Mesenchymal stem cell (in vitro differentiated cells and primary cell): ENCODE measurements at regions not wholly inside any gene's neighbourhood (a gene's known extent, or its start where the extent isn't known, plus 50 kb on each side); places are given as distances from the start of the nearest gene placed in this dataset.

ENCODE experiments used
- DNase-seq: peaks from one replicate; pipeline ENCODE4 v3.0.0-alpha.2; 2013
- H2AFZ ChIP-seq: one replicate; pipeline ENCODE4 v1.6.1; 2013; ENCODE audit warnings: low read depth, mild to moderate bottlenecking, control low read depth, inconsistent platforms, low read length, moderate library complexity
- H2AK5ac ChIP-seq: 2 replicates; pipeline ENCODE4 v1.6.1; 2013; ENCODE audit warnings: low read length, moderate library complexity, mild to moderate bottlenecking, inconsistent platforms; ENCODE audit not compliant: severe bottlenecking
- H2BK120ac ChIP-seq: one replicate; pipeline ENCODE4 v1.6.1; 2013; ENCODE audit warnings: low read depth, mild to moderate bottlenecking, inconsistent platforms, low read length, moderate library complexity
- H2BK12ac ChIP-seq, 2 experiments: one replicate each; pipeline ENCODE4 v1.6.1; 2013; ENCODE audit warnings: inconsistent platforms in 2 of 2, low read length in 2 of 2, mild to moderate bottlenecking in 2 of 2, moderate library complexity in 2 of 2, control low read depth in 1 of 2
- H2BK15ac ChIP-seq: one replicate; pipeline ENCODE4 v1.6.1; 2013; ENCODE audit warnings: mild to moderate bottlenecking, low read depth, inconsistent platforms; ENCODE audit not compliant: poor library complexity, severe bottlenecking
- H2BK5ac ChIP-seq: 2 replicates; pipeline ENCODE4 v1.6.1; 2013; ENCODE audit warnings: low read depth, mild to moderate bottlenecking, low read length, control low read depth, inconsistent platforms; ENCODE audit not compliant: poor library complexity, severe bottlenecking
- H3K14ac ChIP-seq, 2 experiments: one replicate each; pipeline ENCODE4 v1.6.1; 2013; ENCODE audit warnings: inconsistent platforms in 2 of 2, low read length in 2 of 2, control low read depth in 1 of 2, mild to moderate bottlenecking in 1 of 2, moderate library complexity in 1 of 2
- H3K18ac ChIP-seq, 2 experiments: one replicate each; pipeline ENCODE4 v1.6.1; 2013; ENCODE audit warnings: inconsistent platforms in 2 of 2, low read length in 2 of 2, control low read depth in 1 of 2, low read depth in 1 of 2, mild to moderate bottlenecking in 1 of 2
- H3K23ac ChIP-seq, 2 experiments: one replicate each; pipeline ENCODE4 v1.6.1; 2013; ENCODE audit warnings: inconsistent platforms in 2 of 2, low read length in 2 of 2, mild to moderate bottlenecking in 2 of 2, moderate library complexity in 2 of 2, control low read depth in 1 of 2
- H3K27ac ChIP-seq: 2 replicates; pipeline ENCODE4 v1.5.1; 2013; ENCODE audit warnings: mild to moderate bottlenecking, moderate library complexity, low read length, control low read depth, inconsistent platforms; ENCODE audit not compliant: poor library complexity, severe bottlenecking
- H3K27me3 ChIP-seq, 2 experiments: 2 replicates each; pipeline versions ENCODE4 v1.6.1 to v1.7.0; 2013; ENCODE audit warnings: low read length in 2 of 2, mild to moderate bottlenecking in 2 of 2, moderate library complexity in 2 of 2, control low read depth in 1 of 2, inconsistent platforms in 1 of 2; ENCODE audit not compliant: control insufficient read depth in 1 of 2, insufficient read depth in 1 of 2
- H3K36me3 ChIP-seq, 2 experiments: 2 replicates each; pipeline versions ENCODE4 v1.6.1 to v1.7.0; 2013; ENCODE audit warnings: low read length in 2 of 2, control low read depth in 1 of 2, inconsistent platforms in 1 of 2, low read depth in 1 of 2, mild to moderate bottlenecking in 1 of 2; ENCODE audit not compliant: insufficient read depth in 2 of 2, control insufficient read depth in 1 of 2
- H3K4ac ChIP-seq, 2 experiments: one replicate each; pipeline ENCODE4 v1.6.1; 2013; ENCODE audit warnings: inconsistent platforms in 2 of 2, low read length in 2 of 2, mild to moderate bottlenecking in 2 of 2, moderate library complexity in 2 of 2, control low read depth in 1 of 2, low read depth in 1 of 2
- H3K4me1 ChIP-seq: 2 replicates; pipeline ENCODE4 v1.6.1; 2013; ENCODE audit warnings: low read depth, low read length, control low read depth; ENCODE audit not compliant: control insufficient read depth, insufficient read depth
- H3K4me2 ChIP-seq: 2 replicates; pipeline ENCODE4 v1.6.1; 2013; ENCODE audit warnings: low read length, mild to moderate bottlenecking, inconsistent platforms; ENCODE audit not compliant: poor library complexity, severe bottlenecking
- H3K4me3 ChIP-seq, 2 experiments: 2 replicates each; pipeline versions ENCODE4 v1.5.1 to v1.7.0; 2013; ENCODE audit warnings: low read length in 2 of 2, mild to moderate bottlenecking in 2 of 2, control low read depth in 1 of 2, low read depth in 1 of 2; ENCODE audit not compliant: insufficient read depth in 1 of 2
- H3K79me1 ChIP-seq: replicated peaks from 2 replicates; pipeline ENCODE4 v1.6.1; 2013; ENCODE audit warnings: mild to moderate bottlenecking, control low read depth, low read length, inconsistent platforms; ENCODE audit not compliant: poor library complexity, severe bottlenecking
- H3K9ac ChIP-seq: 2 replicates; pipeline ENCODE4 v1.7.0; 2013; ENCODE audit warnings: mild to moderate bottlenecking, low read length, moderate library complexity
- H3K9me3 ChIP-seq: 2 replicates; pipeline ENCODE4 v1.7.0; 2013; ENCODE audit warnings: mild to moderate bottlenecking, low read length; ENCODE audit not compliant: control insufficient read depth
- H4K8ac ChIP-seq: one replicate; pipeline ENCODE4 v1.6.1; 2013; ENCODE audit warnings: inconsistent platforms, mild to moderate bottlenecking, low read length, moderate library complexity
- H4K91ac ChIP-seq: one replicate; pipeline ENCODE4 v1.6.1; 2013; ENCODE audit warnings: mild to moderate bottlenecking, low read length, inconsistent platforms
- WGBS: methylation state at CpG from one replicate; pipeline ENCODE4 v1.1.7; 2013; ENCODE audit warnings: mixed read lengths; 5-methylcytosine and 5-hydroxymethylcytosine counted together

DNA sequence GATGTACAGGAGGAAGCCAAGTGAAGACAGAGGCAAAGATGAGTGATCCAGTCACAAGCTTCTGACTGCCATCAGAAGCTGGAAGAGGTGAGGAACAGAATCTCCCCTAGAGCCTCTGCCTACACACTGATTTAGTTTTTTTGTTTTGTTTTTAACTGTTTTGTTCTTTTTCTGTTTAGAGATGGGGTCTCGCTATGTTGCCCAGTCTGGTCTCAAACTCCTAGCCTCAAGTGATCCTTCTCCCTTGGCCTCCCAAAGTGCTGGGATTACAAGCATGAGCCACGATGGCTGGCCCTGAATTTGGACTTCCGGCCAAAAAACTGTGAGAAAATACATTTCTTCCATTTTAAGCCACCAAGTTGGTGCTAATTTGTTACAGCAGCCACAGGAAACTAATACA is 204.7 kb upstream of the ZNF608 start:
- Histone ChIP-seq H2AK5ac (no peak overlapping the region), H3K9me3 (no peaks in the 10 kb centered on the region), H3K18ac (no peak overlapping the region), H2BK15ac (no peak overlapping the region), H3K4me2 (no peak overlapping the region), H3K27me3 (no peaks in the 10 kb centered on the region), H3K79me1 (no peaks in the 10 kb centered on the region), H3K4me1 (no peaks in the 10 kb centered on the region), H3K14ac (no peak overlapping the region), H3K4ac (no peak overlapping the region), H3K23ac (no peak overlapping the region), H2BK12ac (no peak overlapping the region), H3K9ac (no peak overlapping the region), H4K8ac (no peak overlapping the region), H2AFZ (no peak overlapping the region), H3K36me3 (no peaks in the 10 kb centered on the region), H2BK5ac (no peak overlapping the region), H3K27ac (no peak overlapping the region), H3K4me3 (no peak overlapping the region), H4K91ac (no peak overlapping the region), H2BK120ac (no peak overlapping the region)
- no peak for DNase-seq
- WGBS = 97% methylated on average over 3 of the region's 3 CpGs

- H3K4me3 ChIP-seq = no peak overlapping the region
- WGBS = 88% methylated on average over 3 of the region's 3 CpGs
- no peak overlapping the region for H2BK120ac ChIP-seq
- no peak overlapping the region for H2AK5ac ChIP-seq
- no peak overlapping the region for H3K27ac ChIP-seq
- H4K91ac ChIP-seq = no peak overlapping the region
- no peaks in the 10 kb centered on the region for H3K36me3 ChIP-seq
- H3K9me3 ChIP-seq = no peaks in the 10 kb centered on the region
- no peaks in the 10 kb centered on the region for H3K79me1 ChIP-seq
- H2BK5ac ChIP-seq = no peak overlapping the region
- H3K4me2 ChIP-seq = no peak overlapping the region
- H2BK15ac ChIP-seq = no peak overlapping the region
- H3K27me3 ChIP-seq = no peaks in the 10 kb centered on the region
- no peak overlapping the region for H2AFZ ChIP-seq
- H4K8ac ChIP-seq = no peak overlapping the region
- H3K23ac ChIP-seq = no peak overlapping the region
- no peak overlapping the region for H2BK12ac ChIP-seq
- H3K14ac ChIP-seq = no peak overlapping the region
- no peak overlapping the region for H3K9ac ChIP-seq
- H3K4ac ChIP-seq = no peak overlapping the region
- H3K4me1 ChIP-seq = peaks cover 1% of the 10 kb centered on the region
- DNase-seq = no peak
- no peak overlapping the region for H3K18ac ChIP-seq
Measured at GRCh38 chr5:124951661-124952060, 205.2 kb upstream of the ZNF608 start.

- H3K4ac ChIP-seq = no peak overlapping the region
- peak; percentile 72 for DNase-seq
- H3K4me2 ChIP-seq = no peak overlapping the region
- H2BK15ac ChIP-seq = no peak overlapping the region
- H3K23ac ChIP-seq = no peak overlapping the region
- H3K27me3 ChIP-seq = no peaks in the 10 kb centered on the region
- no peaks in the 10 kb centered on the region for H3K36me3 ChIP-seq
- H2AK5ac ChIP-seq = no peak overlapping the region
- H3K9ac ChIP-seq = no peak overlapping the region
- no peak overlapping the region for H3K18ac ChIP-seq
- H3K9me3 ChIP-seq = no peaks in the 10 kb centered on the region
- H2BK12ac ChIP-seq = no peak overlapping the region
- no peak overlapping the region for H3K14ac ChIP-seq
- H3K27ac ChIP-seq = no peak overlapping the region
- 83% methylated on average over 4 of the region's 7 CpGs for WGBS
- H3K4me1 ChIP-seq = peaks cover 1% of the 10 kb centered on the region
- no peak overlapping the region for H4K91ac ChIP-seq
- H3K79me1 ChIP-seq = no peaks in the 10 kb centered on the region
- no peak overlapping the region for H3K4me3 ChIP-seq
- no peak overlapping the region for H4K8ac ChIP-seq
- no peak overlapping the region for H2BK5ac ChIP-seq
- no peak overlapping the region for H2AFZ ChIP-seq
- H2BK120ac ChIP-seq = no peak overlapping the region
Measured at GRCh38 chr5:124952079-124952478, 205.6 kb upstream of the ZNF608 start.

GRCh38 chr5:124952566-124952965 is 206.1 kb upstream of the ZNF608 start:
- Histone ChIP-seq H2AFZ (no peak overlapping the region), H2AK5ac (no peak overlapping the region), H3K36me3 (no peaks in the 10 kb centered on the region), H3K79me1 (no peaks in the 10 kb centered on the region), H2BK120ac (no peak overlapping the region), H3K4ac (no peak overlapping the region), H2BK5ac (no peak overlapping the region), H3K27me3 (no peaks in the 10 kb centered on the region), H3K9me3 (no peaks in the 10 kb centered on the region), H3K23ac (no peak overlapping the region), H2BK12ac (peak overlapping the region in 1 of 2 experiments; percentile 42), H4K8ac (no peak overlapping the region), H3K27ac (no peak overlapping the region), H3K14ac (no peak overlapping the region), H4K91ac (no peak overlapping the region), H3K4me2 (no peak overlapping the region), H3K4me1 (peaks cover 1% of the 10 kb centered on the region), H3K9ac (no peak overlapping the region), H3K18ac (no peak overlapping the region), H3K4me3 (no peak overlapping the region), H2BK15ac (no peak overlapping the region)
- WGBS = no CpG with 5 or more reads among the region's 2 CpGs
- DNase-seq = no peak
